ENCODE measurements at regions not wholly inside any gene's neighbourhood (a gene's known extent, or its start where the extent isn't known, plus 50 kb on each side); places are given as distances from the start of the nearest gene placed in this dataset.
A peak's percentile ranks its signal among the peaks of the same experiment; 100 is the strongest.

GRCh38 chr18:21162786-21163185 is 51.2 kb upstream of the ROCK1 start:
- H3K27ac ChIP-seq (replicated peaks) = peak overlapping the region; percentile 63
- intact Hi-C loops (cut with micrococcal nuclease) = no loop called here
- TF ChIP-seq, protein P1, sequence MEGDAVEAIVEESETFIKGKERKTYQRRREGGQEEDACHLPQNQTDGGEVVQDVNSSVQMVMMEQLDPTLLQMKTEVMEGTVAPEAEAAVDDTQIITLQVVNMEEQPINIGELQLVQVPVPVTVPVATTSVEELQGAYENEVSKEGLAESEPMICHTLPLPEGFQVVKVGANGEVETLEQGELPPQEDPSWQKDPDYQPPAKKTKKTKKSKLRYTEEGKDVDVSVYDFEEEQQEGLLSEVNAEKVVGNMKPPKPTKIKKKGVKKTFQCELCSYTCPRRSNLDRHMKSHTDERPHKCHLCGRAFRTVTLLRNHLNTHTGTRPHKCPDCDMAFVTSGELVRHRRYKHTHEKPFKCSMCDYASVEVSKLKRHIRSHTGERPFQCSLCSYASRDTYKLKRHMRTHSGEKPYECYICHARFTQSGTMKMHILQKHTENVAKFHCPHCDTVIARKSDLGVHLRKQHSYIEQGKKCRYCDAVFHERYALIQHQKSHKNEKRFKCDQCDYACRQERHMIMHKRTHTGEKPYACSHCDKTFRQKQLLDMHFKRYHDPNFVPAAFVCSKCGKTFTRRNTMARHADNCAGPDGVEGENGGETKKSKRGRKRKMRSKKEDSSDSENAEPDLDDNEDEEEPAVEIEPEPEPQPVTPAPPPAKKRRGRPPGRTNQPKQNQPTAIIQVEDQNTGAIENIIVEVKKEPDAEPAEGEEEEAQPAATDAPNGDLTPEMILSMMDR (IDR thresholded peaks at IDR 0.05; ENCODE audit: borderline replicate concordance) = no peak

DNA sequence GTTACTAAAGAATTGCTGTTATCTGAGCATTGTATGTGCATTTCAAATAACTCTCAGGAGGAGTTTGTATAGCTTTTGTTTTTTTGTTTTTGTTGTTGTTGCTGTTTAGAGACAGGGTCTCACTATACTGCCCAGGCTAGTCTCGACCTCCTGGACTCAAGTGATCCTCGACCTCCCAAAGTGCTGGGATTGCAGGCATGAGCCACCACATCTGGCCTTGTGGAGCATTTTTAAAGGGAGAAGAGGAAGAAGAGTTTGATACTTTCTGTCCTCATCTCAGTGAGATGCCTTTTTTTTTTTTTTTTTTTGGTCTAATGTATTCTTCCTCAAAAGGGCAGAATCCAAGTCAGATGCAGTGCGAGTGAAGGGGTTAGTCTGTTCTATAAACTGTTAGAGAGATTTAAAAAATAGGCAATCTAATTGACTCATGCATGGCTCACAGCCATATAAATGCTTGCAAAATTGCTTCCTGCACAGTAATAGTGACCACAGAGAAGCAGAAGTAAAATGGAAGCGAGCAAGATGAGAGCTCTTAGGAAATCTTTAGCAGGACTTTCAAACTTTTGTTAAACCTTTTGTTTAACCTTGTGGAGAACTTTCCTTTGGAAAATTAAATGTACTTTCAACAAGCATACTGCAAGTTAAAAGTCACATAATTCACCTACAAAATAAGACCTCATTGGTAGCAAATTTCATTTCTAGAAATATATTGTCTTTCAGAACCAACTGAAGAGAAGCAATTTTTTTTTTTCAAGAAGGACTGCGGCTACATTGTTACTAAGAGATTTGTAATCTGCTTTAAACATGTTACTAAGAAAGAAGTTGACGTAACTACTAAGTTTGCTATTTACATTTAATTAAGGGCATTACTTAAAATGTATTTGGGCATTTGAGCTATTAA is 52.3 kb upstream of the ROCK1 start:
- Histone ChIP-seq H3K27ac (replicated peaks) (peak overlapping the region; percentile 63), H3K9me3 (replicated peaks) (no peaks in the 10 kb centered on the region), H3K4me1 (no peaks in the 10 kb centered on the region), H3K4me3 (no peak overlapping the region), H3K27me3 (ENCODE audit: low read depth) (no peaks in the 10 kb centered on the region), H3K36me3 (no peaks in the 10 kb centered on the region)
- TF ChIP-seq, protein P1 (IDR thresholded peaks at IDR 0.05; ENCODE audit: borderline replicate concordance) = no peak
- intact Hi-C loops (cut with micrococcal nuclease) = no loop called here
- no peak for DNase-seq

More at GRCh38 chr18:21162786-21163185, 51.2 kb upstream of the ROCK1 start:
- no peak overlapping the region for H3K4me3 ChIP-seq
- H3K9me3 ChIP-seq (replicated peaks) = peaks cover 2% of the 10 kb centered on the region
- no peaks in the 10 kb centered on the region for H3K27me3 ChIP-seq (ENCODE audit: low read depth)
- DNase-seq = no peak
- H3K36me3 ChIP-seq = no peaks in the 10 kb centered on the region
- H3K4me1 ChIP-seq = no peaks in the 10 kb centered on the region

GRCh38 chr18:21164548-21165095 is 53.0 kb upstream of the ROCK1 start:
- Histone ChIP-seq H3K27ac (replicated peaks) (no peak overlapping the region), H3K4me3 (no peak overlapping the region), H3K9me3 (replicated peaks) (no peaks in the 10 kb centered on the region), H3K4me1 (no peaks in the 10 kb centered on the region), H3K27me3 (ENCODE audit: low read depth) (peaks cover under 1% of the 10 kb centered on the region), H3K36me3 (no peaks in the 10 kb centered on the region)
- TF ChIP-seq, protein P1 (IDR thresholded peaks at IDR 0.05; ENCODE audit: borderline replicate concordance) = no peak
- DNase-seq = no peak
- intact Hi-C loops (cut with micrococcal nuclease) = no loop called here

- Histone ChIP-seq H3K4me3 (no peak overlapping the region), H3K4me1 (no peaks in the 10 kb centered on the region), H3K36me3 (no peaks in the 10 kb centered on the region), H3K27ac (replicated peaks) (no peak overlapping the region), H3K27me3 (ENCODE audit: low read depth) (peaks cover 18% of the 10 kb centered on the region), H3K9me3 (replicated peaks) (no peaks in the 10 kb centered on the region)
- TF ChIP-seq, protein P1 (IDR thresholded peaks at IDR 0.05; ENCODE audit: borderline replicate concordance) = no peak
- DNase-seq = no peak
- intact Hi-C loops (cut with micrococcal nuclease) = no loop called here
Observed at GRCh38 chr18:21167641-21168377, 56.2 kb upstream of the ROCK1 start.

DNA sequence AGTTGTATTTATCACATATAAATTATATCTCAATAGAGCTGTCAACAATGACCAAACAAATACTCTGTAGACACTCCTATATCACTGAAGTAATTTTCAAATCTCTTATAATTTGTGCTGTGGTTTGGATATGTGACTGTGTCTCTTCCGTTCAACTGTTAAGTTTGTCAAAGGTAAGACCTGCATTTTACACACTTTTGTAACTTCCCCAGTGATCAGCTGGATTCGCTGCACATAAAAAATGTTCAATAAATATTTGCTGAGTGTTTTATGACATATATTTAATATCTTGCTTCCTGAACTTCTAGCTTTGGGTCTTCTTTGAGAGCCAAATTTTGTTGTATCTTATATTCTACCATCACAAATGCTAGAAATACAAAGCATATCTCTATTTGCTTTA is 57.3 kb upstream of the ROCK1 start:
- peaks cover 20% of the 10 kb centered on the region for H3K27me3 ChIP-seq (ENCODE audit: low read depth)
- TF ChIP-seq, protein P1 (IDR thresholded peaks at IDR 0.05; ENCODE audit: borderline replicate concordance) = no peak
- no peaks in the 10 kb centered on the region for H3K9me3 ChIP-seq (replicated peaks)
- no peaks in the 10 kb centered on the region for H3K36me3 ChIP-seq
- no peak overlapping the region for H3K4me3 ChIP-seq
- no peak overlapping the region for H3K27ac ChIP-seq (replicated peaks)
- DNase-seq = no peak
- no peaks in the 10 kb centered on the region for H3K4me1 ChIP-seq
- intact Hi-C loops (cut with micrococcal nuclease) = no loop called here
